ENCODE measurements at regions not wholly inside any gene's neighbourhood (a gene's known extent, or its start where the extent isn't known, plus 50 kb on each side); places are given as distances from the start of the nearest gene placed in this dataset.

DNA sequence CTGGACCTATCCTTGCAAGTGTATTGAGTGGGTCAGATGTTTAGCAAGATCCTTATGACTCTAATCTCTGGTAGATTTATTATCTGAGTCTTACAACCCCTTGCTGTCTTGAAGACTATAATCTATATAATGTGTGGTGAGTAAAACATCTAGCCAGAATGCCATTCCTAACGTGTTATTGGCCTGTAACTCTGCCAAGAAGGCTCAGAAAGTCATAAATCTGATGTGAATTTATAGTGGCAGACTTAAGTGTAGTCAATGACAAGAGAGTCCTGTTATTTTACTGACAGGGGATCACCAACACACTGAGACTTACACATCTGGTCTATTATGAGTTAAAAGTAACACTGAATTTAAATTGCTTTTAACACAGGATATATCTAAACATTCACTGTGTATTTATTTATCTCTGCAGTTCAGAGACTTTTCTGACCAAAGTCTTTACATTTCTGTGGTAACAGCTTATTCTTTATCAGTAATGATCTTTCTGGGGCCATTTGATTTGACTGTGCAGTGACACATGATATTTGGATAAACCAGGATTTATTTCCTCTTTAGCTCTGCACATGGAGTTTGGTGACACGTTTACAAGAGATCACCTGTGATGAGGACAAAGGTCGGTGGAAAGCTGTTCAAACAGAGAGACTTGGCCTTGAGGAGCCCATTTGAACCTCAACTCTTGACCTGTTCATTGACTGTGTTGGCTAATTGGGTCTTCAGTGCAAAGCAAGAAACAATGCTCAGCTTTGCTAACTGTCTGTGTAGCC lies 415.8 kb downstream of the STIM2 start:
- Mint-ChIP-seq H3K27ac (no peak overlapping the region), H3K4me1 (ENCODE audit: low read depth) (no peaks in the 10 kb centered on the region), H3K9me3 (peaks cover 3% of the 10 kb centered on the region), H3K36me3 (ENCODE audit: low read depth) (no peaks in the 10 kb centered on the region), H3K27me3 (no peaks in the 10 kb centered on the region), H3K4me3 (no peak overlapping the region)
- Histone ChIP-seq H3K36me3 (ENCODE audit: insufficient read depth, low read length) (no peaks in the 10 kb centered on the region), H3K9me3 (ENCODE audit: control insufficient read depth in 1 of 2, insufficient read depth in 1 of 2, low read length in 2 of 2) (no peaks in the 10 kb centered on the region), H3K27ac (ENCODE audit: low read depth in 1 of 2, low read length in 2 of 2) (no peak overlapping the region), H3K4me1 (ENCODE audit: insufficient read depth, low read length) (no peaks in the 10 kb centered on the region), H3K4me3 (ENCODE audit: low read length) (no peak overlapping the region), H3K27me3 (ENCODE audit: control insufficient read depth in 1 of 2, insufficient read depth in 2 of 2, low read length in 2 of 2) (no peaks in the 10 kb centered on the region)
- CTCF ChIA-PET, result no interaction called here
- TF ChIP-seq, protein P1, sequence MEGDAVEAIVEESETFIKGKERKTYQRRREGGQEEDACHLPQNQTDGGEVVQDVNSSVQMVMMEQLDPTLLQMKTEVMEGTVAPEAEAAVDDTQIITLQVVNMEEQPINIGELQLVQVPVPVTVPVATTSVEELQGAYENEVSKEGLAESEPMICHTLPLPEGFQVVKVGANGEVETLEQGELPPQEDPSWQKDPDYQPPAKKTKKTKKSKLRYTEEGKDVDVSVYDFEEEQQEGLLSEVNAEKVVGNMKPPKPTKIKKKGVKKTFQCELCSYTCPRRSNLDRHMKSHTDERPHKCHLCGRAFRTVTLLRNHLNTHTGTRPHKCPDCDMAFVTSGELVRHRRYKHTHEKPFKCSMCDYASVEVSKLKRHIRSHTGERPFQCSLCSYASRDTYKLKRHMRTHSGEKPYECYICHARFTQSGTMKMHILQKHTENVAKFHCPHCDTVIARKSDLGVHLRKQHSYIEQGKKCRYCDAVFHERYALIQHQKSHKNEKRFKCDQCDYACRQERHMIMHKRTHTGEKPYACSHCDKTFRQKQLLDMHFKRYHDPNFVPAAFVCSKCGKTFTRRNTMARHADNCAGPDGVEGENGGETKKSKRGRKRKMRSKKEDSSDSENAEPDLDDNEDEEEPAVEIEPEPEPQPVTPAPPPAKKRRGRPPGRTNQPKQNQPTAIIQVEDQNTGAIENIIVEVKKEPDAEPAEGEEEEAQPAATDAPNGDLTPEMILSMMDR (IDR thresholded peaks at IDR 0.05), result no peak
- intact Hi-C loops (cut with DNase I, micrococcal nuclease), result no loop called here
- ATAC-seq (ENCODE audit: poor library complexity) (no peak), DNase-seq (no peak)
- POLR2A ChIA-PET, result no interaction called here

DNA sequence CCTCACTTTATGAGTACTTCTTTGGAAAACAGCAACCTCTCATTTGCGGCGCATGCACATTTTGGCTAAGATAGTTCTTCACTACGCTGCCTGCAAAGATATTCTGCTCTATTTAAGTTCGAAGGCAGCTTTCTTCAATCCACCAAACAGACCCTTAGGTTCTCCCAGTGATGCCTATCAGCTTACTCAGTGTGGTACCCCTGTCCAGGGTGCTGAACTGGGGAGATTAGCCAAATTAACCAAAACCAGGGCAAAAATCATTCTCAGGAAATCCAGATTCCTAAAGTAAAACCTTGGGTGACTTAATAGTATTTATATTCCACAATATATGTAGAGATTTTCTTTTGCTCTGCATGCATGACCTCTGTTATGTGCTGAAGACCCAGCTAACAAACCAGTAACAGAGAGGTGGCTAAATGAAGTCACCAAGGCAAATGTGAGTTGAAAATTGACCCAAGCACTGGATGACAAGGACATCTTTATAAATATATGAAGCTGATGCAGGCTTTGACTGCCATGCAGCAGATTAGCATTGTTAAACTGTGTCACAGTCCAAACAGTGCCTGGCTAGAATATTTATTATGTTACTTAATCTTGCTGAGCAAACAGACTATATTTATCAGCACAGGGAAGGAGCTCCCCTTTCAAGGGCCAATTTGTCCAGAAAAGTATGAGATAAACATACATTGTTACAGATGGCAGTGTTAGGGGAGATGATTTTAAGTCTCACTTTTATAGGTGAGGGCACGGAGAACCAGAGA lies 418.2 kb downstream of the STIM2 start:
- Histone ChIP-seq H3K27me3 (ENCODE audit: control insufficient read depth in 1 of 2, insufficient read depth in 2 of 2, low read length in 2 of 2) (no peaks in the 10 kb centered on the region), H3K27ac (ENCODE audit: low read depth in 1 of 2, low read length in 2 of 2) (no peak overlapping the region), H3K36me3 (ENCODE audit: insufficient read depth, low read length) (no peaks in the 10 kb centered on the region), H3K9me3 (ENCODE audit: control insufficient read depth in 1 of 2, insufficient read depth in 1 of 2, low read length in 2 of 2) (no peaks in the 10 kb centered on the region), H3K4me1 (ENCODE audit: insufficient read depth, low read length) (no peaks in the 10 kb centered on the region), H3K4me3 (ENCODE audit: low read length) (no peak overlapping the region)
- Mint-ChIP-seq H3K36me3 (ENCODE audit: low read depth) (no peaks in the 10 kb centered on the region), H3K4me1 (ENCODE audit: low read depth) (no peaks in the 10 kb centered on the region), H3K27me3 (no peaks in the 10 kb centered on the region), H3K27ac (no peak overlapping the region), H3K4me3 (no peak overlapping the region), H3K9me3 (peaks cover 3% of the 10 kb centered on the region)
- TF ChIP-seq, protein P1 (IDR thresholded peaks at IDR 0.05), result no peak
- POLR2A ChIA-PET, result no interaction called here
- CTCF ChIA-PET, result no interaction called here
- DNase-seq (no peak), ATAC-seq (ENCODE audit: poor library complexity) (no peak)
- intact Hi-C loops (cut with DNase I, micrococcal nuclease), result no loop called here

- Histone ChIP-seq H3K36me3 (ENCODE audit: insufficient read depth, low read length) (no peaks in the 10 kb centered on the region), H3K4me1 (ENCODE audit: insufficient read depth, low read length) (no peaks in the 10 kb centered on the region), H3K27me3 (ENCODE audit: control insufficient read depth in 1 of 2, insufficient read depth in 2 of 2, low read length in 2 of 2) (no peaks in the 10 kb centered on the region), H3K27ac (ENCODE audit: low read depth in 1 of 2, low read length in 2 of 2) (no peak overlapping the region), H3K9me3 (ENCODE audit: control insufficient read depth in 1 of 2, insufficient read depth in 1 of 2, low read length in 2 of 2) (peaks cover 0 to 4% of the 10 kb centered on the region in 2 experiments), H3K4me3 (ENCODE audit: low read length) (no peak overlapping the region)
- Mint-ChIP-seq H3K4me3 (no peak overlapping the region), H3K4me1 (ENCODE audit: low read depth) (no peaks in the 10 kb centered on the region), H3K27me3 (no peaks in the 10 kb centered on the region), H3K9me3 (no peaks in the 10 kb centered on the region), H3K36me3 (ENCODE audit: low read depth) (no peaks in the 10 kb centered on the region), H3K27ac (no peak overlapping the region)
- TF ChIP-seq, protein P1 (IDR thresholded peaks at IDR 0.05), result no peak
- ATAC-seq (ENCODE audit: poor library complexity) (no peak), DNase-seq (no peak)
- ChIA-PET POLR2A (no interaction called here), CTCF (no interaction called here)
- intact Hi-C loops (cut with DNase I, micrococcal nuclease), result no loop called here
Measured at GRCh38 chr4:27288496-27288895, 427.9 kb downstream of the STIM2 start.

Measured in CD4-positive, alpha-beta T cell (primary cell).